ENCODE measurements at regions not wholly inside any gene's neighbourhood (a gene's known extent, or its start where the extent isn't known, plus 50 kb on each side); places are given as distances from the start of the nearest gene placed in this dataset.

- TF ChIP-seq CREB1 (CRISPR knock-in tag; IDR thresholded peaks at IDR 0.05; ENCODE audit: low read depth) = no peak
- no peak for TF ChIP-seq REST (IDR thresholded peaks at IDR 0.05; ENCODE audit: unreplicated experiment)
- TF ChIP-seq CTCF (conservative IDR thresholded peaks at IDR 0.05; ENCODE audit: low read depth in 2 of 2) = no peak
- TF ChIP-seq STAT1 (IDR thresholded peaks at IDR 0.05; ENCODE audit: unreplicated experiment) = no peak
Measured at GRCh38 chr9:107557236-107557990, 67.8 kb upstream of the KLF4 start (continued).

GRCh38 chr9:107554636-107555035 lies 65.1 kb upstream of the KLF4 start:
- no peaks in the 10 kb centered on the region for H3F3A ChIP-seq (replicated peaks; ENCODE audit: low read depth)
- H3K27me3 Mint-ChIP-seq (ENCODE audit: insufficient read depth, low read depth, poor library complexity) = peaks cover 2% of the 10 kb centered on the region
- H3K27me3 ChIP-seq (ENCODE audit: insufficient read depth) = no peaks in the 10 kb centered on the region
- no peaks in the 10 kb centered on the region for H4K20me1 ChIP-seq (replicated peaks; ENCODE audit: insufficient read depth)
- no peaks in the 10 kb centered on the region for H3K9me2 ChIP-seq (ENCODE audit: insufficient read depth)
- no peaks in the 10 kb centered on the region for H3K9me3 Mint-ChIP-seq
- ATAC-seq (no peak), DNase-seq (ENCODE audit: low spot score) (no peak)
- H3K4me2 ChIP-seq = no peak overlapping the region
- no peak overlapping the region for H3K4me3 Mint-ChIP-seq
- no peaks in the 10 kb centered on the region for H3K4me1 ChIP-seq (ENCODE audit: insufficient read depth)
- no peaks in the 10 kb centered on the region for H3K79me2 ChIP-seq (replicated peaks; ENCODE audit: insufficient read depth)
- H3K4me1 Mint-ChIP-seq = no peaks in the 10 kb centered on the region
- H3K27ac Mint-ChIP-seq = no peak overlapping the region
- no peaks in the 10 kb centered on the region for H3K36me3 Mint-ChIP-seq (ENCODE audit: low read depth)
- H2AFZ ChIP-seq = no peak overlapping the region
- H3K36me3 ChIP-seq (ENCODE audit: insufficient read depth) = no peaks in the 10 kb centered on the region
- no peak overlapping the region for H3K27ac ChIP-seq (ENCODE audit: low read depth)
- no peak overlapping the region for H3K4me3 ChIP-seq
- TF ChIP-seq ZNF462 (CRISPR knock-in tag; IDR thresholded peaks at IDR 0.05) (no peak), JUNB (IDR thresholded peaks at IDR 0.05; ENCODE audit: unreplicated experiment) (no peak), REST (IDR thresholded peaks at IDR 0.05; ENCODE audit: unreplicated experiment) (no peak), EZH2 (IDR thresholded peaks at IDR 0.05; ENCODE audit: low read depth, unreplicated experiment) (no peak), CREB1 (CRISPR knock-in tag; IDR thresholded peaks at IDR 0.05; ENCODE audit: low read depth) (no peak)

Data from GM23338 (cell line).